Fibroblast of skin of scalp (primary cell): ENCODE measurements at regions not wholly inside any gene's neighbourhood (a gene's known extent, or its start where the extent isn't known, plus 50 kb on each side); places are given as distances from the start of the nearest gene placed in this dataset.

ENCODE experiments used
- DNase-seq: peaks from one replicate; pipeline ENCODE4 v3.0.0-alpha.2; 2013

GRCh38 chrX:10749113-10749512 is 128.7 kb upstream of the MID1 start:
- peak; percentile 78 for DNase-seq

- peak; percentile 20 for DNase-seq
These were observed 130.2 kb upstream of the MID1 start for GRCh38 chrX:10750581-10750980.

GRCh38 chrX:10753116-10753515 is 132.7 kb upstream of the MID1 start:
- no peak for DNase-seq

GRCh38 chrX:10754445-10754844 is 134.1 kb upstream of the MID1 start:
- DNase-seq: no peak

GRCh38 chrX:10755439-10756334 is 135.3 kb upstream of the MID1 start:
- peak; percentile 81 for DNase-seq

DNA sequence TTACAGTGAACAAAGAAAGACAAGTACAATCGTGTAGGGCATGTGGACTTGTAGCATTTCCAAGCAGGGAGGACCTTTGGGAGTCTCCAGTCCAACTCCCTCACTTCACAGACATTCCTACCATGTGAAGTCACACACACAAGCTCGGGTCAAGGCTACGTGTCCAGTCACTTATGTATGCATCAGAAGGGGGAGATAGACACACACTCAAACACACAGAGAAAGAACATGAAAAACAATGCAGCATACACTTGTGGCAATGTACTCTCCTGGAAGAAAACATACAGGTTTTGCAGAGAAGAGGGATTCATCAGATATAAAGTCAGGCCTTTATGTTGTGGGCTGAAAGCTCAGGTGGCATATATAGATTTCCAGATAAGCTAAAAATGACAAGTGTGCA is 136.1 kb upstream of the MID1 start:
- peak; percentile 87 for DNase-seq

DNA sequence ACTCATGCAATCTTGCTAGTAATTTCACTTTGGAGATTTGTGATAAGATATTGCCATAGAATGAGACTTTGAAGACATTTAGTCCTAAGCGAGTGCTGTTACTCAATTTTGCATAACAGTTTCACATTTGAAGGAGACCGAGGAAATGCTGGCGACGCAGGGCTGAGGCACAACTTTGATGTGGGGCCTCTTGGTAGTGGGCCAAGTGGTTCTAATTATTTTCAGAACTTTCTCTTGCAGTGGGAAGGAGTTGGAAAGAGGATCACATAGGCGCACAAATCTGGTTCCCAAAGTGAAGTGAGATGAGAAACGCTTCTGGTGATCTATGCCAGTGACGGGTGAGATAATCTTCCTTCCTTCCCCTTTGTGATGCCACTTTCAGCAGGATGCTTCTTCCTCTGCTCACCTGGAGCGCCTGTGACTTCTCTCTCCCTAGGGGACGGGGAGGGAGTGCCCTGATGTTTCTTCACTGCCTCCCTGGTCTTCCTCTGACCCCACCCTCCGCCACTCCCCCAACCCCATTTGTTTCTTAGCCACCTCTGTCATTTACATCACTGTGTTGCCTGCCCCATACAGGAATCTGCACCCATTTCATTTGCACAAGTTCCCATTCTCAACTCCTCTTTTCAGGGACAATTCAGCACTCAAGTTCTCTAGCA is 138.9 kb upstream of the MID1 start:
- DNase-seq: no peak

- no peak for DNase-seq
These were observed 141.1 kb upstream of the MID1 start for GRCh38 chrX:10761447-10761846.

GRCh38 chrX:10769195-10769594 is 148.8 kb upstream of the MID1 start:
- DNase-seq: peak; percentile 51

GRCh38 chrX:10769696-10770619 is 149.6 kb upstream of the MID1 start:
- DNase-seq: peak; percentile 54

DNA sequence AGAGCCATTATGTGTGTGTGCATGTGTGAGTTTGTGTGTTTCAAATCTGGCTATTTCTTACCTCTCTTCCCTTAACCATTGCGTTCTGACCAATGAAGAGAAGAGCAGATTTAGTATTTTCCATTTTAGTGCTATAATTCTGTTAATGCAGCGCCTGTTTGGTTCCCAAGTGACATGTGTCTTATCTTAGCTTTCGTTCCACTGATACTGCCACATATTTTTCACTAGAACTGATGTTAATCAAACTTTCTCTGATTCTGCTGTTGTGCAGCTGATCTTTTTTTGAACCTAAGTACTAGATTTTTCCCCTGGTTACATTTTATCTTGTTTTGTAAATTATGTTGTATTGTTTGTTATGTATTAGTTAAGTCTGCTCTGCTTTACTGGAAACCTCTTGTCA is 152.9 kb upstream of the MID1 start:
- DNase-seq: no peak

- DNase-seq: no peak
These were observed 161.6 kb upstream of the MID1 start for GRCh38 chrX:10781847-10782530.

DNA sequence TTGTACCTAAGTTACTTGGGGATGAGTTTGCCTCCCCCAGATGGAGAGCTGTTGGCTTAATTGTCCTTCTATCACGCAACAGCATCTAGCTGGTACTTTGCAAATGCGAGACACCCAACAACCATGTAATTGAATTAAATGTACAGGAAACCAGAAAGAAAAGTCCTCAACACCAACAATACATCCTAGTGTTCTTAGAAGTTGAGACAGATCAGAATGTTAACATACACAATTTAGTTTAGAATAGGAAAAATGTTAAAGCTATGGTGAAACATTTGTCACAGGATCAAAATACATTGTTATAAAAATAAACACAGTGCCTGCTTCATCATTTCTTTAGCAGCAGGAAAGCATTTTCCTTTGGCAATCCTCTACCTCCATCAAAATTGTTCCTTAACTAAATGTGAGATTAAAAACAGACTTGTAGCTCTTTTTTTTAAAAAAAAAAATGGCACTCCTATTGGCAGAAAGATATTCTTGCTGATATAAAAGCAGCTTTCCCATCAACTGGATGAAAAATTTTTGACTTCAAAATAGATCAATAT is 163.1 kb upstream of the MID1 start:
- peak; percentile 11 for DNase-seq

GRCh38 chrX:10787264-10787663 is 166.9 kb upstream of the MID1 start:
- DNase-seq: no peak

DNA sequence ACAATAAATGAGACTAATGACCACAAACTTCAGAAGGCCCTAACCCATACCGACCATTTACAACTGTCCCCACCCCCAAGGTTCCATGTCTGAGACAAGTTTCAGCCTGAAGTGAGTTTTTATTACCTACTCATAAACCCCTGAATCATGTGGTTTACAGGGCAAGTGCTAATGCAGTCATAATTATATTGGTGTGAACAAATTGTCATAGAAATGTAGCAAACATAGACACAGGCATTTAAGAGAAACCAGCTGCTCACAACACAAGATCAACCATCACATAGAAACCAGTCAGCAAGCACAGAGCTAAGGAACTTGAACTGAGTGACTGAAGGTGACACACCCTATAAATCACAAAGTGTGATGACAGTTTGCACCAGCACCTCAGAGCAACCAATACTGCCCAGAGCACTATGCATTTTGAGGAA is 173.8 kb upstream of the MID1 start:
- DNase-seq: no peak

GRCh38 chrX:10795721-10796120 is 175.3 kb upstream of the MID1 start:
- no peak for DNase-seq

DNA sequence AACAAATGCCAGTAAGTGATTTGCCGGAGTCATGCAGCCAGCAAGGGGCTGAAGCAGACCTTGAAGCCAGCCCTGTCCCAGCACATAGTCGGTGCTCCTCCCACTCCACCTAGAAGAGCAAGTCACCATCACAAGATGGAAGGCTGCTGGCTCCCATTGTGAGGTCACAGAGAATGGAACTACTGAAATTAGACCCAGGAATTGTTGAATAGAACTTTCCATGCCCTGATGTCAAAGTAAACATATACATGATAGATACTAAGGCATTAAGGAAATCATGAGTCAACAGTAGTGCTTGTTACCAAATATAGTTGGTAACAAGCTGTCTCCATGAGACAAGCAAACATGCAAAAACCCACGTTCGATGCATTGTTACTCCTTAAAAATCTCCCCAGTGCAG is 177.1 kb upstream of the MID1 start:
- peak; percentile 40 for DNase-seq

GRCh38 chrX:10798041-10798440 is 177.7 kb upstream of the MID1 start:
- no peak for DNase-seq

- DNase-seq: peak; percentile 38
These were observed 180.4 kb upstream of the MID1 start for GRCh38 chrX:10800796-10801195.

DNA sequence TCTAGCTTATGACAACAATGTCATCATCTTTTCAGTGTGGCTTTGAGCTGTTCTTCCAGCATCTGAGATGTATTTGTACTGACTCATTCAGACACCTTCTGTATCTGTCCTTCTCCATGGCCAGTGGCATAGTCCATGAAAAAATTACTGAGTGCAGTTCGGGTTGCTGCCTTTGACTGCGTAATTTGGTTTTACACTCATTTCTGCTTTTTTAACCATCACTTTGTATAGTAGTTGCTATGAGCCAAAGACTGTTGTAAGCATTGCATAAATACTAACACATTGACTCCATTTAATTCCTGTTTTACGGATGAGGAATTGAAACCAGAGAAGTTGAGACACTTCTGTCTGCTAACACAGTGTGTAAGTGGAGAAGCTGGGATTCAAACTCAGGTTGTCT is 190.7 kb upstream of the MID1 start:
- no peak for DNase-seq

- no peak for DNase-seq
These were observed 193.4 kb upstream of the MID1 start for GRCh38 chrX:10813761-10814160.

GRCh38 chrX:10818651-10819050 is 198.3 kb upstream of the MID1 start:
- DNase-seq: no peak
